GM23338 (cell line): ENCODE measurements at regions not wholly inside any gene's neighbourhood (a gene's known extent, or its start where the extent isn't known, plus 50 kb on each side); places are given as distances from the start of the nearest gene placed in this dataset.

ENCODE experiments used
- ATAC-seq: fragments of 200-7000 bp; cut with Tn5 transposase; 3 replicates; pipeline ENCODE4 v1.9.1; 2020
- DNase-seq: peaks from one replicate; pipeline ENCODE4 v3.0.0-alpha.2; 2015; ENCODE audit warnings: low spot score
- H2AFZ ChIP-seq: fragments of 200-600 bp; sonication (generic); 2 replicates; pipeline ENCODE4 v1.8.0; 2016; ENCODE audit warnings: antibody characterized with exemption, mild to moderate bottlenecking, moderate library complexity
- H3F3A ChIP-seq: fragments of 200-600 bp; sonication (generic); replicated peaks from 2 replicates; pipeline ENCODE4 v1.8.0; 2017; ENCODE audit warnings: antibody characterized with exemption, mixed run types, low read depth
- H3K27ac ChIP-seq: fragments of 200-600 bp; sonication (generic); 2 replicates; pipeline ENCODE4 v1.6.1; 2016; ENCODE audit warnings: low read depth
- H3K27me3 ChIP-seq: fragments of 200-600 bp; sonication (generic); 2 replicates; pipeline ENCODE4 v1.8.0; 2016; ENCODE audit warnings: mild to moderate bottlenecking, mixed run types, moderate library complexity; ENCODE audit not compliant: insufficient read depth
- H3K36me3 ChIP-seq: fragments of 200-600 bp; sonication (generic); 2 replicates; pipeline ENCODE4 v1.8.0; 2016; ENCODE audit warnings: mild to moderate bottlenecking; ENCODE audit not compliant: insufficient read depth
- H3K4me1 ChIP-seq: fragments of 200-600 bp; sonication (generic); 2 replicates; pipeline ENCODE4 v1.8.0; 2016; ENCODE audit warnings: mild to moderate bottlenecking, moderate library complexity; ENCODE audit not compliant: insufficient read depth
- H3K4me2 ChIP-seq: fragments of 200-600 bp; sonication (generic); 2 replicates; pipeline ENCODE4 v1.7.1; 2017; ENCODE audit warnings: mixed run types
- H3K4me3 ChIP-seq: fragments of 200-600 bp; sonication (generic); 2 replicates; pipeline ENCODE4 v1.6.1; 2016; ENCODE audit warnings: mixed run types
- H3K79me2 ChIP-seq: fragments of 200-600 bp; sonication (generic); replicated peaks from 2 replicates; pipeline ENCODE4 v1.8.0; 2017; ENCODE audit warnings: mild to moderate bottlenecking; ENCODE audit not compliant: insufficient read depth
- H3K9me2 ChIP-seq: fragments of 200-600 bp; sonication (generic); 2 replicates; pipeline ENCODE4 v1.8.0; 2017; ENCODE audit not compliant: insufficient read depth
- H4K20me1 ChIP-seq: fragments of 200-600 bp; sonication (generic); replicated peaks from 2 replicates; pipeline ENCODE4 v1.8.0; 2017; ENCODE audit warnings: mild to moderate bottlenecking; ENCODE audit not compliant: insufficient read depth
- H3K27ac Mint-ChIP-seq: 2 replicates; pipeline ENCODE4 v1.8.0; 2020; ENCODE audit warnings: inconsistent platforms, mild to moderate bottlenecking, moderate library complexity, mixed read lengths
- H3K27me3 Mint-ChIP-seq: 3 replicates; pipeline ENCODE4 v1.8.0; 2022; ENCODE audit warnings: low read depth, mild to moderate bottlenecking, moderate library complexity, mixed read lengths, inconsistent platforms; ENCODE audit not compliant: insufficient read depth, poor library complexity
- H3K36me3 Mint-ChIP-seq: 3 replicates; pipeline ENCODE4 v1.8.0; 2021; ENCODE audit warnings: low read depth, mild to moderate bottlenecking, inconsistent platforms, moderate library complexity, mixed read lengths
- H3K4me1 Mint-ChIP-seq: 3 replicates; pipeline ENCODE4 v1.8.0; 2020; ENCODE audit warnings: mild to moderate bottlenecking, inconsistent platforms, mixed read lengths
- H3K4me3 Mint-ChIP-seq: 3 replicates; pipeline ENCODE4 v1.8.0; 2021; ENCODE audit warnings: moderate library complexity, mild to moderate bottlenecking, inconsistent platforms, mixed read lengths
- H3K9me3 Mint-ChIP-seq: 3 replicates; pipeline ENCODE4 v1.8.0; 2020; ENCODE audit warnings: moderate library complexity, mild to moderate bottlenecking, inconsistent platforms, mixed read lengths
- CREB1 ChIP-seq: fragments of 250-450 bp; sonication (Bioruptor Pico); IDR thresholded peaks from 2 replicates; pipeline ENCODE4 v1.5.0; 2020; ENCODE audit warnings: low read depth, mild to moderate bottlenecking, moderate library complexity
- EZH2 ChIP-seq: fragments of 200-600 bp; sonication (generic); IDR thresholded peaks from one replicate; pipeline ENCODE4 v1.8.0; 2017; ENCODE audit warnings: antibody characterized with exemption, mild to moderate bottlenecking, low read depth; ENCODE audit not compliant: unreplicated experiment
- EZH2phosphoT487 ChIP-seq: fragments of 200-600 bp; sonication (generic); IDR thresholded peaks from one replicate; pipeline ENCODE4 v1.8.1; 2018; ENCODE audit warnings: antibody characterized with exemption; ENCODE audit not compliant: unreplicated experiment
- JUNB ChIP-seq: IDR thresholded peaks from one replicate; pipeline ENCODE4 v1.6.1; 2016; ENCODE audit warnings: antibody characterized with exemption; ENCODE audit not compliant: unreplicated experiment
- NANOG ChIP-seq: IDR thresholded peaks from 2 replicates; pipeline ENCODE4 v1.6.1; 2016; ENCODE audit warnings: antibody characterized with exemption, borderline replicate concordance
- POLR2AphosphoS5 ChIP-seq: IDR thresholded peaks from 2 replicates; pipeline ENCODE4 v1.6.1; 2016; ENCODE audit warnings: antibody characterized with exemption, low read depth
- REST ChIP-seq: IDR thresholded peaks from one replicate; pipeline ENCODE4 v1.6.1; 2018; ENCODE audit warnings: antibody characterized with exemption; ENCODE audit not compliant: unreplicated experiment
- STAT1 ChIP-seq: IDR thresholded peaks from one replicate; pipeline ENCODE4 v1.6.1; 2016; ENCODE audit warnings: antibody characterized with exemption; ENCODE audit not compliant: unreplicated experiment
- ZNF114 ChIP-seq: fragments of 250-450 bp; sonication (Bioruptor Pico); IDR thresholded peaks from 2 replicates; pipeline ENCODE4 v1.5.0; 2020; ENCODE audit warnings: mild to moderate bottlenecking, moderate library complexity
- ZNF331 ChIP-seq: fragments of 250-450 bp; sonication (Bioruptor Pico); IDR thresholded peaks from 2 replicates; pipeline ENCODE4 v1.5.0; 2020; ENCODE audit warnings: low read depth, mild to moderate bottlenecking, moderate library complexity
- ZNF462 ChIP-seq: fragments of 250-450 bp; sonication (Bioruptor Pico); IDR thresholded peaks from 2 replicates; pipeline ENCODE4 v1.5.0; 2020; ENCODE audit warnings: mild to moderate bottlenecking, moderate library complexity
- TF ChIP-seq, protein P1 (sequence below), 2 experiments: fragments of 200-600 bp in 1 of 2; sonication (generic) in 1 of 2; conservative IDR thresholded peaks; 2 replicates each; pipeline versions ENCODE4 v1.5.1 to v1.6.1; 2016 to 2017; ENCODE audit warnings: antibody characterized with exemption in 2 of 2, low read depth in 2 of 2, mild to moderate bottlenecking in 2 of 2, moderate library complexity in 1 of 2
- TF ChIP-seq, protein P2 (sequence below): IDR thresholded peaks from 2 replicates; pipeline ENCODE4 v1.6.1; 2016; ENCODE audit warnings: antibody characterized with exemption

DNA sequence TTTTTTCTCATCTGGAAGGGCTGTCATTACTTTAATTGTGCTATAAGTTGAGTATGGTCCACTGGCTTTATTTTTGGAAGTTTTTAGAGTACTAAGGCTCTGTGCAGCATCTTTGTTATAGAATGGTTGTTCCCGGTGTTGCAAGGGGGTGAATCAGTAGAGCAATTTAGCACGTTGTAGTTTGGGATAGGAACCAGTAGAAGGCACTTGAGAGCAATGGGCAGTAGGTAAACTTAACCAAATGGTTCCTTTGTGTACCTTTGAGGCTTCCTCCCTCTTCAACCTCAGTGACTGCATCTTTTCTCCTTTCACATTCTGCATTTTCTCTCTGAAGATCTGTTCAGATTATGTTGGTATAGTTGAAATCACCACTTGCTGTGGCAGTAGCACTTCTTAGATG lies 238.2 kb upstream of the SYT4 start:
- no peak overlapping the region for H3K27ac ChIP-seq
- no peak overlapping the region for H3K4me2 ChIP-seq
- Mint-ChIP-seq H3K27me3 (peaks cover 4% of the 10 kb centered on the region), H3K27ac (no peak overlapping the region), H3K4me1 (no peaks in the 10 kb centered on the region), H3K9me3 (peaks cover 54% of the 10 kb centered on the region), H3K4me3 (no peak overlapping the region), H3K36me3 (peaks cover 32% of the 10 kb centered on the region)
- no peak for TF ChIP-seq POLR2AphosphoS5
- no peak for TF ChIP-seq ZNF331 (CRISPR knock-in tag)
- TF ChIP-seq CREB1 (CRISPR knock-in tag) = no peak
- no peak for TF ChIP-seq REST
- no peak for TF ChIP-seq JUNB
- TF ChIP-seq ZNF114 (CRISPR knock-in tag) = no peak
- TF ChIP-seq STAT1 = no peak
- TF ChIP-seq, protein P1, sequence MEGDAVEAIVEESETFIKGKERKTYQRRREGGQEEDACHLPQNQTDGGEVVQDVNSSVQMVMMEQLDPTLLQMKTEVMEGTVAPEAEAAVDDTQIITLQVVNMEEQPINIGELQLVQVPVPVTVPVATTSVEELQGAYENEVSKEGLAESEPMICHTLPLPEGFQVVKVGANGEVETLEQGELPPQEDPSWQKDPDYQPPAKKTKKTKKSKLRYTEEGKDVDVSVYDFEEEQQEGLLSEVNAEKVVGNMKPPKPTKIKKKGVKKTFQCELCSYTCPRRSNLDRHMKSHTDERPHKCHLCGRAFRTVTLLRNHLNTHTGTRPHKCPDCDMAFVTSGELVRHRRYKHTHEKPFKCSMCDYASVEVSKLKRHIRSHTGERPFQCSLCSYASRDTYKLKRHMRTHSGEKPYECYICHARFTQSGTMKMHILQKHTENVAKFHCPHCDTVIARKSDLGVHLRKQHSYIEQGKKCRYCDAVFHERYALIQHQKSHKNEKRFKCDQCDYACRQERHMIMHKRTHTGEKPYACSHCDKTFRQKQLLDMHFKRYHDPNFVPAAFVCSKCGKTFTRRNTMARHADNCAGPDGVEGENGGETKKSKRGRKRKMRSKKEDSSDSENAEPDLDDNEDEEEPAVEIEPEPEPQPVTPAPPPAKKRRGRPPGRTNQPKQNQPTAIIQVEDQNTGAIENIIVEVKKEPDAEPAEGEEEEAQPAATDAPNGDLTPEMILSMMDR (conservative IDR thresholded peaks at IDR 0.05; ENCODE audit: low read depth in 2 of 2) = no peak
- TF ChIP-seq EZH2phosphoT487 = no peak
- TF ChIP-seq NANOG = no peak
- TF ChIP-seq, protein P2, sequence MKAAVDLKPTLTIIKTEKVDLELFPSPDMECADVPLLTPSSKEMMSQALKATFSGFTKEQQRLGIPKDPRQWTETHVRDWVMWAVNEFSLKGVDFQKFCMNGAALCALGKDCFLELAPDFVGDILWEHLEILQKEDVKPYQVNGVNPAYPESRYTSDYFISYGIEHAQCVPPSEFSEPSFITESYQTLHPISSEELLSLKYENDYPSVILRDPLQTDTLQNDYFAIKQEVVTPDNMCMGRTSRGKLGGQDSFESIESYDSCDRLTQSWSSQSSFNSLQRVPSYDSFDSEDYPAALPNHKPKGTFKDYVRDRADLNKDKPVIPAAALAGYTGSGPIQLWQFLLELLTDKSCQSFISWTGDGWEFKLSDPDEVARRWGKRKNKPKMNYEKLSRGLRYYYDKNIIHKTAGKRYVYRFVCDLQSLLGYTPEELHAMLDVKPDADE = no peak
- no peak for TF ChIP-seq EZH2
- no peak for TF ChIP-seq ZNF462 (CRISPR knock-in tag)
- no peaks in the 10 kb centered on the region for H4K20me1 ChIP-seq
- no peak for DNase-seq
- no peak overlapping the region for H3K4me3 ChIP-seq
- H3K36me3 ChIP-seq = no peaks in the 10 kb centered on the region; the same call in 1 of the 2 replicates
- H3K79me2 ChIP-seq = no peaks in the 10 kb centered on the region
- no peaks in the 10 kb centered on the region for H3K27me3 ChIP-seq
- ATAC-seq = no peak
- H3F3A ChIP-seq = no peaks in the 10 kb centered on the region
- 0 out of 2 replicates have a peak, but pooled peaks cover 6% of the 10 kb centered on the region for H3K9me2 ChIP-seq
- H2AFZ ChIP-seq = no peak overlapping the region
- no peaks in the 10 kb centered on the region for H3K4me1 ChIP-seq
